ENCODE measurements at regions not wholly inside any gene's neighbourhood (a gene's known extent, or its start where the extent isn't known, plus 50 kb on each side); places are given as distances from the start of the nearest gene placed in this dataset.

GRCh38 chr10:29374162-29374561 is 85.3 kb downstream of the LYZL1 start:
- no peak for TF ChIP-seq ETV6 (IDR thresholded peaks at IDR 0.05; ENCODE audit: borderline replicate concordance in 1 of 2, low read depth in 2 of 2, low read length in 1 of 2)
- no peak for TF ChIP-seq ETV6 (CRISPR knock-in tag; IDR thresholded peaks at IDR 0.05; ENCODE audit: borderline replicate concordance)

GRCh38 chr10:29375888-29376287 is 87.0 kb downstream of the LYZL1 start:
- H3K27ac ChIP-seq (ENCODE audit: extremely low read depth, low read depth, low read length), result no peak overlapping the region
- H2AFZ ChIP-seq (ENCODE audit: low read depth, low read length), result no peak overlapping the region
- H3K79me2 ChIP-seq (ENCODE audit: control insufficient read depth, insufficient read depth, low read length), result no peaks in the 10 kb centered on the region
- H3K4me2 ChIP-seq (ENCODE audit: insufficient read depth, low read length), result no peak overlapping the region
- in situ Hi-C loops (cut with MboI), result no loop called here
- H3K9me1 ChIP-seq (ENCODE audit: control insufficient read depth, insufficient read depth, low read length), result no peaks in the 10 kb centered on the region
- WGBS (ENCODE audit: insufficient coverage, low coverage, missing lambda C conversion rate), result 4% methylated on average over 4 of the region's 4 CpGs
- ChIA-PET POLR2A (interaction anchor here (1.4 kb wide), 1 partner anchor 20 kb away, joined by 3 read pairs; no protein-coding TSS in a partner anchor), CTCF (ENCODE audit: low intra/inter-chr PET ratio) (interaction anchor here (1.7 kb wide), 1 partner anchor 73 kb away, joined by 4 read pairs; no protein-coding TSS in a partner anchor)
- H4K20me1 ChIP-seq (replicated peaks; ENCODE audit: control insufficient read depth, insufficient read depth, low read length), result no peaks in the 10 kb centered on the region
- intact Hi-C loops (cut with micrococcal nuclease), result loop anchor here (5.0 kb wide), 2 partner anchors 71 to 136 kb away; no protein-coding TSS in a partner anchor
- no peak overlapping the region for H3K9ac ChIP-seq (ENCODE audit: insufficient read depth in 1 of 2, low read depth in 2 of 2, low read length in 2 of 2)
- peaks cover 13 to 16% of the 10 kb centered on the region in 2 experiments; a peak in 4 of 5 replicates for H3K27me3 ChIP-seq (ENCODE audit: control insufficient read depth in 2 of 2, insufficient read depth in 2 of 2, low read length in 2 of 2)
- DNase-seq (ENCODE audit: extremely low read depth in 1 of 4, low spot score in 3 of 4) (no peak), ATAC-seq (no peak), FAIRE-seq (no peak)
- no peaks in the 10 kb centered on the region for H3K9me3 ChIP-seq (replicated peaks; ENCODE audit: control insufficient read depth, insufficient read depth, low read depth, low read length)
- H3K36me3 ChIP-seq (ENCODE audit: control insufficient read depth, insufficient read depth, low read length), result no peaks in the 10 kb centered on the region
- no peak for TF ChIP-seq ZBTB9 (CRISPR knock-in tag; IDR thresholded peaks at IDR 0.05)
- TF ChIP-seq DIDO1 (tag; IDR thresholded peaks at IDR 0.05; ENCODE audit: low read depth), result no peak
- TF ChIP-seq ZNF263 (CRISPR knock-in tag; IDR thresholded peaks at IDR 0.05; ENCODE audit: borderline replicate concordance), result no peak
- no peak for TF ChIP-seq THRAP3 (IDR thresholded peaks at IDR 0.05; ENCODE audit: borderline replicate concordance)
- BruUV-seq (replicated peaks), result no TSS peak
- no peak overlapping the region for H3K4me3 ChIP-seq
- no peaks in the 10 kb centered on the region for H3K4me1 ChIP-seq (replicated peaks in 1 of 2; ENCODE audit: control insufficient read depth in 2 of 2, insufficient read depth in 2 of 2, low read length in 2 of 2)

More at GRCh38 chr10:29374162-29374561, 85.3 kb downstream of the LYZL1 start:
- in situ Hi-C loops (cut with MboI) (no loop called here), intact Hi-C loops (cut with micrococcal nuclease) (no loop called here)
- no peak overlapping the region for H2AFZ ChIP-seq (ENCODE audit: low read depth, low read length)
- no peak overlapping the region for H3K4me2 ChIP-seq (ENCODE audit: insufficient read depth, low read length)
- no peaks in the 10 kb centered on the region for H3K9me1 ChIP-seq (ENCODE audit: control insufficient read depth, insufficient read depth, low read length)
- 22% methylated on average over 7 of the region's 7 CpGs for WGBS (ENCODE audit: insufficient coverage, low coverage, missing lambda C conversion rate)
- H3K4me3 ChIP-seq, result no peak overlapping the region
- no peaks in the 10 kb centered on the region for H3K36me3 ChIP-seq (ENCODE audit: control insufficient read depth, insufficient read depth, low read length)
- no peaks in the 10 kb centered on the region for H3K79me2 ChIP-seq (ENCODE audit: control insufficient read depth, insufficient read depth, low read length)
- no TSS peak for BruUV-seq (replicated peaks)
- DNase-seq (ENCODE audit: extremely low read depth in 1 of 4, low spot score in 3 of 4) (no peak), FAIRE-seq (no peak), ATAC-seq (no peak)
- no peaks in the 10 kb centered on the region for H3K9me3 ChIP-seq (replicated peaks; ENCODE audit: control insufficient read depth, insufficient read depth, low read depth, low read length)
- ChIA-PET POLR2A (interaction anchor here (0.5 to 0.6 kb wide), 2 partner anchors 275 to 438 kb away, joined by 3 read pairs; no protein-coding TSS in a partner anchor), CTCF (ENCODE audit: low intra/inter-chr PET ratio) (no interaction called here)
- H3K4me1 ChIP-seq (replicated peaks in 1 of 2; ENCODE audit: control insufficient read depth in 2 of 2, insufficient read depth in 2 of 2, low read length in 2 of 2), result no peaks in the 10 kb centered on the region
- no peaks in the 10 kb centered on the region for H4K20me1 ChIP-seq (replicated peaks; ENCODE audit: control insufficient read depth, insufficient read depth, low read length)
- H3K27me3 ChIP-seq (ENCODE audit: control insufficient read depth in 2 of 2, insufficient read depth in 2 of 2, low read length in 2 of 2), result peaks cover 17 to 27% of the 10 kb centered on the region in 2 experiments; a peak in 4 of 5 replicates
- no peak overlapping the region for H3K27ac ChIP-seq (ENCODE audit: extremely low read depth, low read depth, low read length)
- H3K9ac ChIP-seq (ENCODE audit: insufficient read depth in 1 of 2, low read depth in 2 of 2, low read length in 2 of 2), result no peak overlapping the region
